SH-SY5Y (cell line): ENCODE measurements at regions not wholly inside any gene's neighbourhood (a gene's known extent, or its start where the extent isn't known, plus 50 kb on each side); places are given as distances from the start of the nearest gene placed in this dataset.

ENCODE experiments used
- GATA2 ChIP-seq: IDR thresholded peaks from 2 replicates; pipeline ENCODE4 v1.6.1; 2011; ENCODE audit warnings: mild to moderate bottlenecking, low read depth, low read length
- GATA3 ChIP-seq: IDR thresholded peaks from 2 replicates; pipeline ENCODE4 v1.6.1; 2011; ENCODE audit warnings: low read depth, mild to moderate bottlenecking, low read length, moderate library complexity

DNA sequence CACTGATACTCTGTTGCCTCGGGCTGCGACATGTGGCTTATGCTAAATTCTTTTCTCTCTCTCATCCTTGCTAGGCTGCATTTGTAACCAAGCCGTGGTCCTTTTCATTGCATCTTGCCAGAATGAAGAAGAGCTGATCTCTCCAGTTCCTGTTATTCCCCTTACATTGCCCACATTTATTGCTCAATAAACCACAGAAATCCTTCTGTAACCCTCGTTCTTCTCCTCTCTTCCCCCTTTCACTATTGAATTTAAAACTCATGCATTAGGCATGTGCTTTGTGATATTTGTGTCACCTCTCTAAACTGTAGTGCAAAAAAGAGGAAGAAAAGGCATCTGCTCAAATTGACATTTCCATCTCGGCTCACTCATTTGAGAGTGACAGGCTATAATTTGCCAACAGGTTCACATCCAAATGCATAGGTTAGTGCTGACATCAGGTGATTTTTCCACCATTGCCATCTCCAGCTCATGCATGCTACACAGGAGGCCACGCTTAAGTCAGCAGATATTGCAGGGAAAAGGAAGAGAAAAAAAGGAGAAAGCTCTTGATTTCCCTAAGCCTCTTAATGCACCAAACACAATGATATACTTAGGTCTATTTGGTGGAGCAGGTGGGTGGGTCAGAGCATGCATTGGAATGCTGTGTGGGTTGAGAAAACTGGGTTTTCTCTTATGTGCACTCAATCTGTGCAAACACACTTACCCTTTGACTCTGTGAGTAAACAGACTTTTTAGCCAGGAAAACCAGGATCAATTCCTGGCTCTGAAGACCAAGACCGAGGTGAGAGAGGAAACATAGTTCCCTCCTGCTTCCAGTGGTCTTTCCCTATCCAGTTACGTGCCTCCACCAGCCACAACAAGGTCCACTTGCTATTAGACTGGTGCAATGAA, 642.7 kb downstream of the HS3ST4 start:
- TF ChIP-seq GATA3 (no peak), GATA2 (no peak)

DNA sequence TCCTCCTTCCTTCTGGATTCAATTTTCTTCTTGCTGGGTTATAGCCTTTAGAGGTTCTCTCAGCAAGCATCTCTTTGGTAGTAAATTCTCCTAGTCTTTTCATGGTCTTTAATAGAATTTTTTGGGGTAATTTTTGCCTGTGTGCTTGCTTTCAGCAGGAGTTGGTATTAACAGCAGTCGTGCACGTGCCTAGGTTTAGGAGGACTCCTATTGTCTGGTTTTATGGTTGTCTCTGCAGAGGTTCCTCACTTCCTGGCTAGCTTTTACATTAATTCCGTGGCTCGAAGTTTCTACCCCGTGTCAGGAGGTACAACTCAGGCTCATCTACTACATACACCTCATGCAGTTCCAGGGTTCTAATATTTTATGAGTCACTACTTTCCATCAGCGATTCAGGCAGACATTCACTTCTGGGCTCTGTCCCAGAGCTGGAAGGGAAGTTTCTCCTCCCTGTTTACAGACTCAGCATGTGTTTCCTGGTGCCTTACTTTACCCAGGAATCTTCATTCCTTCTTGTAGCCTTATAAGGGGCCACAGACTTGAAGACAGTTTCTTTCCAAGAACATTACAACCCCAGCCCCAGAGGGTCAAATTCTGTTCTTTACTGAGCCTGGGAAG, 643.6 kb downstream of the HS3ST4 start:
- TF ChIP-seq GATA3, result no peak
- no peak for TF ChIP-seq GATA2

DNA sequence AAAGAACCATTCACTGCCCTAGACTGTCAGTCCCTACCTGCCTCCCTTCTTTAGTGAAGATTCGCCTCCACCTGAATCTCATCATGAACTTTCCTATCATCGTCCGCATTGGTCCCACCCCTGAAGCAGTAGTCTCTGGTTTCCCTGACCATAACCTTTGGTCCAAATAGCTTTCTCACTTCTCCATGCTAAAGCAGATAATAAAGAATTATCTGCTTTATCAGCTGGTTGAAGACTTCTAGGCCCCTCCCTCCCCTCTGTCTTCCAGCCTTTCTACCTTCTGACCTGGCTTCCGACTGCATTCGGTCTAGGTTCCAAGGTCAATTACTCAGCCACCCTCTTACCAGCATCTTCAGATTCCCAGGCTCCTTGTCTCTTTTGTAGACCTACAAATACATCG, 650.9 kb downstream of the HS3ST4 start:
- TF ChIP-seq GATA3, result no peak
- TF ChIP-seq GATA2, result no peak

DNA sequence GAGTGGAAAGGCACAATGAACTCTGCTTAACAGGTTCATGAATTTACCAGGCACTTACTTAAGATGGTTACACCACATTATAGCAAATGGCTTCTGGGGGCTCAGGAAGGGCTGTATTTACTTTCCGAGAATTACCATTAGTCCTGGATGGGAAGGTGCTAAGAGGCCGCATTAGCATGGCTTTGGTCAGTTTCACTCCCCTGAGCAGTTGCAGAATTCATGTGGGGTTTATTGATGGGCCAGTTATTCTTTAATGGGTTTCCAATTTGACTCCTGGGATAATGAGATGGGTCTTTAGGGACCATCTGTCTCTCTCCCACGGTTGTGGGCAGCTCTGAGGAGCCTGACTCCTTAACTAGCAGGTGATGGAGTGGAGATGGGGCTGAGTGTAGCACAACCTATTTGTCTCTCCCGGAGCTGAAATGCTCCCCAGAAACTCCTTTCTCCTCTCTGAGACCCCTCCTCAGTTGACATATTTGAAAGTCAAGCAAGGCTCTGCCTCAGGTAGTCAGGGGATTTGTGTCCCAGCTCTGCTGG, 652.5 kb downstream of the HS3ST4 start:
- TF ChIP-seq GATA2 (no peak), GATA3 (no peak)

DNA sequence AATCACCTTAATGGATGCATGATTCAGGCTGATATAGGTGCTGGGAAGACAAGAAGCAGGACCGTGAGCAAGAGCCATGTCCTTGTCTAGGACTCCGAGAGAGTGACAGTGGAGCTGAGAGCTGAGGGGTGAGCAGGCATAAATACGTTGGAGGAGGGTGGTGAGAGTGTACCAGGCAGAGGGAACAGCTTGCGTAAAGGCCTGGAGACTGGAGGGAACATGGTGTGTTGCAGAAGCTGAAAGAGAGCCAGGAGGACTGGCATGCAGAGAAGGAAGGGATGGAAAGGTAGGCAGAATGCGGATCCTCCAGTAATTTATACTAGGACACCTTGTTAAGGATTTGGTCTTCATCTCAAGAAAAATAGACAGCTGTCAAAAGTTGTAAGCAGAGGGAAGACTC, 653.2 kb downstream of the HS3ST4 start:
- TF ChIP-seq GATA3 (no peak), GATA2 (no peak)

DNA sequence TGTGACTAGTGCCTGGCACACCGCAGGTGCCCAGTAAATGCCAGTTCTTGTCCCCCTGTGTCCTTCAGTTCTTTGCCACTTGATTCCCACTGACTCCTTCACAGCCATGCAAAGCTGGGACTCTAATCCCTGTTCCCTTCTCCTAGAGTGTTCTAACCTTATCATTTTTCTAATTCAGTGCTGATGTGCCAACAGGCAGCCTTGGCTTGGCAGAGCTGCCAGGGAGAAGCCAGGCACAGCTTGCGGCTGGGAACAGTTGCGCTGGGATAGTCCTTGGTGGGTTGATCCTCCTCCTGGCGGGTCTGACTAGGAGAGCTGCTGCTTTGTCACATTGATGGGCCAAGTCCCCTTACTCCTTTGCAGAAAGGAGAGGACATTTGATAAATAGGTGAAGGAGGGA, 654.2 kb downstream of the HS3ST4 start:
- TF ChIP-seq GATA3 (no peak), GATA2 (no peak)

DNA sequence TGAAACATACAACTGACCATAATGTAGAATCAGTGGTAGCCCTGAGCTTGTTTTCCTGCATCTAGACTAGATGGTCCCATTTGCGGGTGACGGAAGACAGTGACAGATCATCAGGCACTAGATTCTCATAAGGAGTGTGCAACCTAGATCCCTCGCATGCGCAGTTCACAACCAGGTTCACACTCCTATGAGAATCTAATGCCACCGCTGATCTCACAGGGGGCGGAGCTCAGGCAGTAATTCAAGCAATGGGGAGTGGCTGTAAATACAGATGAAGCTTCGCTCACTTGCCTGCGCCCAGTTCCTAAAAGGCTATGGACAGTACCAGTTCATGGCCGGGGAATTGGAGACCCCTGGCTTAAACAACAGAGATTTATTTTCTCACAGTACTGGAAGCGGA, 656.3 kb downstream of the HS3ST4 start:
- TF ChIP-seq GATA2, result no peak
- no peak for TF ChIP-seq GATA3

DNA sequence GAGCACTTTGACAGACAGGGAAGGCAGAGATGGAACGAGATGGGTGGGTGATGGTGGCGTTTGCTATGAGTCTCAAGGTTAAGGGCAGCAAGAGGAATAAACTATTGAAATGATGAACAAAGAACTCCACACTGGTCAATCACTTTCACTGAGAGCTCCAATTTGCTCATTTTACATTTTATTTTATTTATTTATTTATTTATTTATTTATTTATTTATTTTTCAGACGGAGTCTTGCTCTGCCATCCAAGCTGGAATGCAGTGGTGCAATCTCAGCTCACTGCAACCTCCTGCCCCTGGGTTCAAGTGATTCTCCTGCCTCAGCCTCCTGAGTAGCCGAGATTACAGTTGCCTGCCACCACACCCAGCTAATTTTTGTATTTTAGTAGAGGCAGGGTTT, 669.1 kb downstream of the HS3ST4 start:
- TF ChIP-seq GATA3 (no peak), GATA2 (no peak)

DNA sequence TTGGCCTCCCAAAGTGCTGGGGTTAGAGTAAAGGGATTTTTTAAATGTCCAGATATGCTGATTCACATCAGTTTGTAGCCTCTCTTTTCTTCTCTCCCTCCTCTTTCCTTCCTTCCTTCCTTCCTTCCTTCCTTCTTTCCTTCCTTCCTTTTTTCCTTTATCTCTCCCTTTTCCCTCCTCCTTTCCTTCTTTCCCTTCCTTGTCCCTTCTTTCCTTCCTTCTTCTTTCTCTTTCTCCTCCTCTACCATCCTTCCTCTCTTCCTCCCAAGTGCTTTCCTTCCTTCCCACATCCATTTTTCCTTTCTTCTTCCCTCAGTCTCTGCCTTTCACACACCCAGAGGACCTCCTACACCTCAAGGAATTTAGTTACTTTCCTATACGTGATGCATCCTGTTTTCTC, 671.8 kb downstream of the HS3ST4 start:
- TF ChIP-seq GATA3 (no peak), GATA2 (no peak)

DNA sequence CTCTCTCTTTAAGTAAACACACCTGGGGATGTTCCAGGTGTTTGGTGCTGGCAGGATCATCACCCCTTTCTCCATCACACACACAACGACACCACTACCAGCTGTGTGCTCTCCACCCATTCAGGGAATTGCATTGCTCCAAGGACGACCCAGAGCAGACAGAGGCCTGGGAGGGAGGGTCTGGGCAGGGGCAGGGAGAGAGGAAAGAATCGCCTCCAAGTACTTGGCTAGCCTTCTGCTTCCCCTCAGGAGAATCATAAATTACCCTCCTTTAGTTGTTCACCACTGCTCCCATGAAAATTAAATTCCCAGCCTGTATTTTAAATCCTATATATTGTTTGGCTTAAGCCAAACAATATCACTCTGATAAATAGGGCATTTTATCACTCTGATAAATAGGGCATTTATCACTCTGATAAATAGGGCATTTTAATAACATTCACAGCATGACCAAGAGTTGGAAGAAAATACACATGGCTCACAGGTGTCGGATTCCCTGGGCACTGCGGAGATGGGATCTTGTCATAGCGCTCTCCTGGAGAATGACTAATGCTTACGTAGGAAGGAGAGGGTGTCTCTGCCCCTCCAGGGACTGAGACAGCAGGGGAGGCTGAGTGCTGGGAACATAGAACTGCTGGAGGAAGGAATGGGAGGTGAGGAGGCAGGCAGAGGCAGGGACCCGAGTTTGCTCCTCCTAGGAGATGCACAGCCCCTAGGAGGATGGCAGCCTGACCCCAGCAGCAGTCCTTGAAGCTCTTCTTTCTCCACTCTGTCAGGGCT, 673.6 kb downstream of the HS3ST4 start:
- no peak for TF ChIP-seq GATA3
- TF ChIP-seq GATA2, result no peak

DNA sequence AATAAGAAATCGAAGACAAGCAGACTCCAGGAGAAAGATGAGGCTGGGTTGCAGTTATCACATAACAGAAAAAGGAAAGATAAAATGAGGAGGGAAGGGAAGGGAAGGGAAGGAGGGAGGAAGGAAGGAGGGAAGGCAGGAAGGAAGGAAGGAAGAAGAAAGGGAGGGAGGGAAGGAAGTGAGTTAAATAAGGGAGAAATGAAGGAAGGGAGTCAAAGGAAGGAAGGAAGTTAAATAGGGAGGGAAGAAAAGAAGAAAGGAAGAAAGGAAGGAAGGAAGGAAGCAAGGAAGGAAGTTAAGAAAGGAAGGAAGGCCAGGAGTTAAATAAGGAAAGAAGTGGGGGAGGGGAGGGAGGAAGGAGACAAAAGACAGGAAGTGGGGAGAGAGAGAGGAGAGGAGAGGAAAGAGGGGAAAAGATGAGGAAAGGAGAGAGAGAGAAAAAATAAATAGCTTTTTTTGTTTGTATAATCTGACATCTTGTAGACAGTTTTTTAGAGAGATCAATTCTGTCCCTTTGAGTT, 679.6 kb downstream of the HS3ST4 start:
- TF ChIP-seq GATA2, result no peak
- TF ChIP-seq GATA3, result no peak

DNA sequence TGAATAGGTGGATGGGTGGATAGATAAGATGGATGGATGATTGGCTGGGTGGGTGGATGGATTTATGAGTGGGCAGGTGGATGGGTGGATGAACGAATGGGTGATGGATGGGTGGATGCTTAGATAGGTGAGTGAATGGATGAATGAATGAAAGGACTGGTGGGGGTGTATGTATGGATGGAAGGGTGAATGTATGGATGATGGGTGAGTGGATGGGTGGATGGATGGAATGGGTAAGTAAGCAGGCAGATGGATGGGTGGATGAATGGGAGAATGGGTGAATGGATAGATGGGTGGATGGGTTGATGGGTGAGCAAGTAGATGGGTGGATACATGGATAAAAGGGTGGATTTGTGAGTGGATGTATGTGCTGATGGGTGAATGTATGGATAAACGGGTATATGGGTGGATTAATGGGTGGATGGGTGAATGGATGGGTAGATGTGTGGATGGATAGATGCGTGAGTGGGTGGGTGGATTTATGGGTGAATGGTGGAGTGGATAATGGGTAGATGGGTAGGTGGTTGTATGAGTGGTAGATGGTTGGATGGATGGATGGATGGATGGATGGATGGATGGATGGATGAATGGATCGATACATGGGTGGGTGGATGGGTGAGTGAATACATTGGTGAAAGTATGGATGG, 682.6 kb downstream of the HS3ST4 start:
- no peak for TF ChIP-seq GATA2

DNA sequence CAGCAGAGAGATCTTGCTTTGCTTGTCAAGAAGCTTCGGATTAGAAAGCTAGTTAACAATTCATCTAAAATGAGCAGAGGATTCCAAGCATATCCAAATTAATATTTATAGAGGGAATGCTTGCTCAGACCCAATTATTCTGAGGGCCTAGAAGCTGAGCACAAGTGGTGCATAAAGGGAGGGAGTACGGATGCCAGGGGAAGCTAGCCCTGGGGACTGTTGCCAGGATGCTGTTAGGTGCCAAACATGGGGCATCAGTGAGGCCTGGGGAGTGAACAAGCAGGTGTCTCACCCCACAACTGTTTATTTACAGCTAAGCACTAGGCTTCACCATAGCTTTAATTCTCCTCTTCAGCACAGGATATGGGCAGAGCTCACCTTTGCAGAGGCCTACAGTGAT, 684.1 kb upstream of the C16orf82 start:
- TF ChIP-seq GATA2 (no peak), GATA3 (no peak)

DNA sequence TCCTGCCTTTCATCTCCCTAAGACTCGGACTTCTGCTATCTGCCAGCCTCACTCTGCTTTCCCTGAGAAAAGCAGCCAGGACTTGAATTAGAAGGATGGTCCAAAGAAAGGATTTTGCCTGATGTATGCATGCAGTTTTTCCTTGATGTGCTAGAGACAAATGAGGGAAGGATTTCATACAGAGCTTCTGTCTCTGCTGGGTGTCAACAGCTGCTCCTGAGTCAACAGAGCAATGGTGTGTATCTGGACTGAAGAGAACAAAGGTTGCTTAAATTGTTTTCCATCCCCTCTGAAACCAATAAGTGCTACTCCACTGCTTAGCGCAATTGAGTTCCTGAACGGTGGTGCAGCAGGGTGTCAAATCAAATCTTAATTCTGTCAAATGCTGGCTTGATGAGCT, 680.6 kb upstream of the C16orf82 start:
- TF ChIP-seq GATA2 (no peak), GATA3 (no peak)

DNA sequence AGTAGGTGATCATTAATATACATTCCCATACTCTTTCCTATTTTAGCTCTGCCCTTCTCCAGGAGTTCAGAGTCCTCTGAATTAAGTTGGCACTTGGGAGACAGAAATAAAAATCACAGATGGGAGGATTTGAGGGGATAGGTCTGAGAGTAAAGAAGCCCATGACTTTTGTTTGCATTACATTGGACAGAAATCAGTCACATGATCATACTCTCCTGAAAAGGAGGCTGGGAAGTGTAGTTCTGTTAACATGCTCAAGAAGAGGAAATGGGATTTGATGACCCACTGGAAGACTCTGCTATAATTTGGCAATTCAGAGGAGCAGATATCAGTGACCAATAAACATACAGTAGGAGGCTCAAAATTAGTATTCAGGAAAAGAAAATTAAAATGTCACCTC, 674.9 kb upstream of the C16orf82 start:
- TF ChIP-seq GATA3, result no peak
- TF ChIP-seq GATA2, result no peak
